Iris pigment epithelial cell (primary cell): ENCODE measurements at regions not wholly inside any gene's neighbourhood (a gene's known extent, or its start where the extent isn't known, plus 50 kb on each side); places are given as distances from the start of the nearest gene placed in this dataset.

Experiments
- DNase-seq: peaks from one replicate; pipeline ENCODE4 v3.0.0-alpha.2; 2011; ENCODE audit warnings: low read depth

- DNase-seq, result no peak
These were observed 168.5 kb downstream of the KATNIP start for GRCh38 chr16:27718201-27719105.

- no peak for DNase-seq
These were observed 169.1 kb downstream of the KATNIP start for GRCh38 chr16:27719106-27719445.

- no peak for DNase-seq
These were observed 171.0 kb downstream of the KATNIP start for GRCh38 chr16:27720731-27721530.

- peak; percentile 46 for DNase-seq
These were observed 171.7 kb downstream of the KATNIP start for GRCh38 chr16:27721531-27722181.

- DNase-seq, result no peak
These were observed 172.3 kb downstream of the KATNIP start for GRCh38 chr16:27722207-27722606.

GRCh38 chr16:27722892-27723450 lies 173.0 kb downstream of the KATNIP start:
- no peak for DNase-seq

- DNase-seq, result no peak
These were observed 174.0 kb downstream of the KATNIP start for GRCh38 chr16:27723711-27724481.

GRCh38 chr16:27724482-27725235 lies 174.7 kb downstream of the KATNIP start:
- no peak for DNase-seq

GRCh38 chr16:27725236-27726000 lies 175.5 kb downstream of the KATNIP start:
- no peak for DNase-seq

GRCh38 chr16:27726621-27727261 lies 176.8 kb downstream of the KATNIP start:
- peak; percentile 61 for DNase-seq

GRCh38 chr16:27727941-27728340 lies 178.0 kb downstream of the KATNIP start:
- DNase-seq, result no peak

- no peak for DNase-seq
These were observed 178.7 kb downstream of the KATNIP start for GRCh38 chr16:27728691-27729090.

GRCh38 chr16:27729516-27730304 lies 179.8 kb downstream of the KATNIP start:
- peak; percentile 38 for DNase-seq

- DNase-seq, result no peak
These were observed 180.8 kb downstream of the KATNIP start for GRCh38 chr16:27730661-27731210.

GRCh38 chr16:27735031-27735430 lies 185.1 kb downstream of the KATNIP start:
- no peak for DNase-seq

GRCh38 chr16:27736431-27736830 lies 186.5 kb downstream of the KATNIP start:
- no peak for DNase-seq

GRCh38 chr16:27737513-27737912 lies 187.6 kb downstream of the KATNIP start:
- DNase-seq, result no peak
